ENCODE measurements at regions not wholly inside any gene's neighbourhood (a gene's known extent, or its start where the extent isn't known, plus 50 kb on each side); places are given as distances from the start of the nearest gene placed in this dataset.

DNA sequence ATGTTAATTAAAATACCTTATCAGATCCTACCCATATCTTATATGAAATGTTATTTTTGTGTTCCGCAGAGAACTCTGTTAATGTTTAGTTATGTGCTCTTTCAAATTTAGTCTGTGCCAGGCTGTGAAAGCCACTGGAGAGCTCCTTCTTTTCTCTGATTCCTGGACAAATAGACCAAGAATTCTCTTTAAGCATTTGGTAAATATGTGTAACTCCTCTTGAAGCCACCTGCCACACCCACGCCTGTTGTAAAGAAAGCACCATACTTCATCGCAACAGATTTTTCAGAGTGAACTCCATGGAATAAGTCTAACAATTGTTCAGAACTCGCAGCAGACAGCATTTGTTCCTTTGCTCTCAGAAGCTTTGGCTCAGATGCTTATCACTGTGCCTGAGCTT, 301.1 kb downstream of the FAM170A start:
- Histone ChIP-seq H3K36me3 (no peaks in the 10 kb centered on the region), H3K4me3 (no peak overlapping the region), H3K4me1 (no peaks in the 10 kb centered on the region), H3K27ac (no peak overlapping the region), H3K9me3 (no peaks in the 10 kb centered on the region), H3K27me3 (no peaks in the 10 kb centered on the region)
- intact Hi-C loops (cut with DNase I), result no loop called here
- ATAC-seq, result peak; percentile 77
- no peak for DNase-seq
- no peak for TF ChIP-seq CTCF (IDR thresholded peaks at IDR 0.05)

DNA sequence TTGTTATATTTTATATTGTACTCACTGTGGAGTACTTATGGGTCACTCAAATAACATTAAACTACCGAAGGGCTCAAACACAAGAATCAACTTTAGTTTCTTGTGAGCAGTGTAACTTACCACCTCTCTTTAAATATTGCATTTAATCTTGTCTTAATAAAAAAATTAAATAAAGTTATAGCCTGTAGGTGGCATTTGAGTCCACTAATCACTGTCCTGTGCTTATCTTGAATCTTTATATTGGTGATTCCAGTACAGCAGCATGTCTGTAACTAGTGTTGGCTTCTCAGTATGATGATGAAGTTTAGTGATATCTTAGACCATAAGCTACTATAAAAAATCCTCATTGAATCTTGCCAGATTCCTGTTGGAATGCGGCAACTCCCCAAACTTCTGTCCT, 313.8 kb downstream of the FAM170A start:
- no peaks in the 10 kb centered on the region for H3K4me1 ChIP-seq
- no peak overlapping the region for H3K4me3 ChIP-seq
- DNase-seq (no peak), ATAC-seq (no peak)
- no peak overlapping the region for H3K27ac ChIP-seq
- H3K27me3 ChIP-seq, result no peaks in the 10 kb centered on the region
- intact Hi-C loops (cut with DNase I), result no loop called here
- peak; percentile 26 for TF ChIP-seq CTCF (IDR thresholded peaks at IDR 0.05)
- H3K36me3 ChIP-seq, result no peaks in the 10 kb centered on the region
- no peaks in the 10 kb centered on the region for H3K9me3 ChIP-seq

GRCh38 chr5:119945691-119946090, 316.3 kb downstream of the FAM170A start:
- no peaks in the 10 kb centered on the region for H3K27me3 ChIP-seq
- no peaks in the 10 kb centered on the region for H3K36me3 ChIP-seq
- ATAC-seq, result no peak
- H3K9me3 ChIP-seq, result no peaks in the 10 kb centered on the region
- no peak overlapping the region for H3K27ac ChIP-seq
- no peak overlapping the region for H3K4me3 ChIP-seq
- intact Hi-C loops (cut with DNase I), result no loop called here
- no peak for DNase-seq
- no peaks in the 10 kb centered on the region for H3K4me1 ChIP-seq
- TF ChIP-seq CTCF (IDR thresholded peaks at IDR 0.05), result no peak

DNA sequence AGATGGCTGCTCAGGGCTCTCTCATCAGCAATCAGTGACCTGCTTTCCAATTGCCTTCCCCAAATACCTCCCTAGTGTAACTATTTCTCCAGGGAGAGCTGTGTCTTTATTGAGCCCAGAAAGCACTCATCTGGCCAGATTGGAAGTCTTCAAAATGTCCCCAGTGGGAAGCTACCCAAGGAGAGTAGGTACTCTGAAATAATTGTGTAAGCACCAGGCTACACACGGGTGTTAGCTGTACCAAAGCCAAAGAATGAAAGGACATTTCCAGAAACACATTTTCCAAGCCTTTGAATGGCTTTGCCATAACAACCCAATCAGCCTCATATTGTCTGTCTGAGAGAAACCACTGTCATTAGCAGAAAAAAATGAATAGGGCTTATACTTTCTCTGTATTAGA, 318.8 kb downstream of the FAM170A start:
- no peaks in the 10 kb centered on the region for H3K4me1 ChIP-seq
- DNase-seq (no peak), ATAC-seq (no peak)
- no peak overlapping the region for H3K4me3 ChIP-seq
- no peak overlapping the region for H3K27ac ChIP-seq
- H3K27me3 ChIP-seq, result no peaks in the 10 kb centered on the region
- no peaks in the 10 kb centered on the region for H3K9me3 ChIP-seq
- no peaks in the 10 kb centered on the region for H3K36me3 ChIP-seq
- intact Hi-C loops (cut with DNase I), result no loop called here
- TF ChIP-seq CTCF (IDR thresholded peaks at IDR 0.05), result no peak

- intact Hi-C loops (cut with DNase I), result no loop called here
- Histone ChIP-seq H3K4me1 (no peaks in the 10 kb centered on the region), H3K9me3 (no peaks in the 10 kb centered on the region), H3K4me3 (no peak overlapping the region), H3K27me3 (no peaks in the 10 kb centered on the region), H3K36me3 (no peaks in the 10 kb centered on the region), H3K27ac (no peak overlapping the region)
- DNase-seq, result no peak
- no peak for TF ChIP-seq CTCF (IDR thresholded peaks at IDR 0.05)
- ATAC-seq, result no peak
Measured at GRCh38 chr5:119949426-119949999, 320.2 kb downstream of the FAM170A start.

- Histone ChIP-seq H3K9me3 (no peaks in the 10 kb centered on the region), H3K36me3 (no peaks in the 10 kb centered on the region), H3K4me1 (no peaks in the 10 kb centered on the region), H3K27me3 (no peaks in the 10 kb centered on the region), H3K27ac (no peak overlapping the region), H3K4me3 (no peak overlapping the region)
- intact Hi-C loops (cut with DNase I), result no loop called here
- TF ChIP-seq CTCF (IDR thresholded peaks at IDR 0.05), result no peak
- ATAC-seq (peak; percentile 79), DNase-seq (no peak)
Measured at GRCh38 chr5:119951330-119951934, 322.1 kb downstream of the FAM170A start.

Measured in upper lobe of right lung (tissue), 1 donor.